Esophagus muscularis mucosa (tissue), 4 donors: ENCODE measurements at regions not wholly inside any gene's neighbourhood (a gene's known extent, or its start where the extent isn't known, plus 50 kb on each side); places are given as distances from the start of the nearest gene placed in this dataset.
A peak's percentile ranks its signal among the peaks of the same experiment; 100 is the strongest.

ENCODE experiments used
- DNase-seq: peaks from one replicate; pipeline ENCODE4 v3.0.0-alpha.2; 2017; ENCODE audit errors: extremely low spot score
- H3K27ac ChIP-seq, 4 donors: fragments of 200-600 bp; sonication (generic); replicated peaks in 1 of 4; 1 replicate in 3 of 4; 2 replicates in 1 of 4; pipeline ENCODE4 v1.5.1; 2016 to 2019; ENCODE audit warnings: mild to moderate bottlenecking in 1 of 4
- H3K27me3 ChIP-seq, 4 donors: fragments of 200-600 bp; sonication (generic); one replicate each; pipeline versions ENCODE4 v1.5.1 to v1.6.0; 2016 to 2019
- H3K36me3 ChIP-seq, 4 donors: fragments of 200-600 bp; sonication (generic); one replicate each; pipeline ENCODE4 v1.5.1; 2016 to 2019
- H3K4me1 ChIP-seq, 4 donors: fragments of 200-600 bp; sonication (generic); one replicate each; pipeline ENCODE4 v1.5.1; 2016 to 2019
- H3K4me3 ChIP-seq, 4 donors: fragments of 200-600 bp; sonication (generic); 1 replicate in 2 of 4; 2 replicates in 2 of 4; pipeline ENCODE4 v1.5.1; 2016 to 2019; ENCODE audit warnings: mild to moderate bottlenecking in 4 of 4, moderate library complexity in 1 of 4
- H3K9me3 ChIP-seq, 4 donors: fragments of 200-600 bp; sonication (generic); 1 replicate in 3 of 4; 2 replicates in 1 of 4; pipeline ENCODE4 v1.5.1; 2016 to 2019
- CTCF ChIP-seq, 3 experiments: fragments of 200-600 bp in 2 of 3; fragments of 450-650 bp in 1 of 3; sonication (generic) in 2 of 3; IDR thresholded peaks; one replicate each; pipeline ENCODE4 v1.5.1; 2017 to 2019; ENCODE audit warnings: antibody characterized with exemption in 3 of 3, mild to moderate bottlenecking in 2 of 3, moderate library complexity in 1 of 3
- EP300 ChIP-seq: sonication (generic); formaldehyde crosslinking; IDR thresholded peaks from one replicate; pipeline ENCODE4 v1.6.1; 2017; ENCODE audit warnings: antibody characterized with exemption
- POLR2A ChIP-seq: fragments of 450-650 bp; IDR thresholded peaks from one replicate; pipeline ENCODE4 v1.6.1; 2017; ENCODE audit warnings: antibody characterized with exemption, moderate library complexity, mild to moderate bottlenecking, low read depth
- POLR2AphosphoS5 ChIP-seq, 2 donors: sonication (generic); formaldehyde crosslinking; IDR thresholded peaks; one replicate each; pipeline ENCODE4 v1.6.1; 2017; ENCODE audit warnings: antibody characterized with exemption in 2 of 2
- WGBS: methylation state at CpG from one replicate; pipeline ENCODE4 v1.1.5; 2018; 5-methylcytosine and 5-hydroxymethylcytosine counted together
- intact Hi-C: fragments of 100-400 bp; cut with DNase I; formaldehyde crosslinking; loops from one replicate; pipeline ENCODE4 v1.15.1; 2023

- Histone ChIP-seq H3K27me3 (peaks cover 0 to 8% (median 0%) of the 10 kb centered on the region in 4 donors), H3K36me3 (no peaks in the 10 kb centered on the region), H3K4me3 (no peak overlapping the region), H3K9me3 (no peaks in the 10 kb centered on the region), H3K27ac (no peak overlapping the region), H3K4me1 (peaks cover 0 to 6% (median 0%) of the 10 kb centered on the region in 4 donors)
- no peak for TF ChIP-seq POLR2A
- no peak for TF ChIP-seq EP300
- no peak for TF ChIP-seq POLR2AphosphoS5 (IDR thresholded peaks at IDR 0.05)
- TF ChIP-seq CTCF (IDR thresholded peaks at IDR 0.05) = no peak
- intact Hi-C loops = no loop called here
- WGBS = 10% methylated on average over 1 of the region's 1 CpG
- DNase-seq = peak; percentile 74
Observed at GRCh38 chr7:39811161-39811614, 138.9 kb upstream of the CDK13 start.

- TF ChIP-seq POLR2AphosphoS5 (IDR thresholded peaks at IDR 0.05) = no peak
- no peak for TF ChIP-seq CTCF (IDR thresholded peaks at IDR 0.05)
- TF ChIP-seq EP300 = no peak
- TF ChIP-seq POLR2A = no peak
- no peak overlapping the region for H3K27ac ChIP-seq
- no peaks in the 10 kb centered on the region for H3K4me1 ChIP-seq
- 53% methylated on average over 7 of the region's 7 CpGs for WGBS
- peaks cover 0 to 8% (median 0%) of the 10 kb centered on the region in 4 donors for H3K27me3 ChIP-seq
- no peak overlapping the region for H3K4me3 ChIP-seq
- H3K9me3 ChIP-seq = no peaks in the 10 kb centered on the region
- no peak for DNase-seq
- intact Hi-C loops = no loop called here
- H3K36me3 ChIP-seq = no peaks in the 10 kb centered on the region
Observed at GRCh38 chr7:39816462-39817060, 133.5 kb upstream of the CDK13 start.

- H3K9me3 ChIP-seq = no peaks in the 10 kb centered on the region
- no peak overlapping the region for H3K27ac ChIP-seq
- H3K36me3 ChIP-seq = no peaks in the 10 kb centered on the region
- DNase-seq = no peak
- H3K4me1 ChIP-seq = no peaks in the 10 kb centered on the region
- H3K27me3 ChIP-seq = peaks cover 0 to 13% (median 0%) of the 10 kb centered on the region in 4 donors
- intact Hi-C loops = no loop called here
- H3K4me3 ChIP-seq = no peak overlapping the region
- TF ChIP-seq POLR2AphosphoS5 (IDR thresholded peaks at IDR 0.05) = no peak
Observed at GRCh38 chr7:39819514-39819913, 130.5 kb upstream of the CDK13 start.

GRCh38 chr7:39824456-39825200 is 125.4 kb upstream of the CDK13 start:
- intact Hi-C loops = no loop called here
- Histone ChIP-seq H3K4me1 (no peaks in the 10 kb centered on the region), H3K27ac (no peak overlapping the region), H3K4me3 (no peak overlapping the region), H3K27me3 (peaks cover 0 to 18% (median 0%) of the 10 kb centered on the region in 4 donors), H3K36me3 (no peaks in the 10 kb centered on the region), H3K9me3 (no peaks in the 10 kb centered on the region)
- DNase-seq = no peak
- no peak for TF ChIP-seq CTCF (IDR thresholded peaks at IDR 0.05)
- no peak for TF ChIP-seq POLR2A
- TF ChIP-seq POLR2AphosphoS5 (IDR thresholded peaks at IDR 0.05) = no peak
- no peak for TF ChIP-seq EP300
- WGBS = 69% methylated on average over 2 of the region's 2 CpGs

- Histone ChIP-seq H3K4me1 (no peaks in the 10 kb centered on the region), H3K36me3 (no peaks in the 10 kb centered on the region), H3K27me3 (peaks cover 0 to 26% (median 0%) of the 10 kb centered on the region in 4 donors), H3K27ac (no peak overlapping the region), H3K4me3 (no peak overlapping the region), H3K9me3 (no peaks in the 10 kb centered on the region)
- TF ChIP-seq POLR2A (no peak), EP300 (no peak), CTCF (IDR thresholded peaks at IDR 0.05) (no peak), POLR2AphosphoS5 (IDR thresholded peaks at IDR 0.05) (no peak)
- intact Hi-C loops = no loop called here
- 51% methylated on average over 6 of the region's 6 CpGs for WGBS
- peak; percentile 37 for DNase-seq
Observed at GRCh38 chr7:39825401-39825980, 124.6 kb upstream of the CDK13 start.
